GM18868 (cell line): ENCODE measurements at regions not wholly inside any gene's neighbourhood (a gene's known extent, or its start where the extent isn't known, plus 50 kb on each side); places are given as distances from the start of the nearest gene placed in this dataset.
A peak's percentile ranks its signal among the peaks of the same experiment; 100 is the strongest.
"Not testable (repeated sequence)": the region's sequence is repeated elsewhere in the genome, so short reads cannot be mapped to it uniquely, and the experiment has no call there.

Experiments used
- ATAC-seq: cut with Tn5 transposase; IDR thresholded peaks from one replicate; pipeline ENCODE4 v1.9.1; 2021; ENCODE audit warnings: mild to moderate bottlenecking, moderate library complexity; ENCODE audit not compliant: unreplicated experiment

DNA sequence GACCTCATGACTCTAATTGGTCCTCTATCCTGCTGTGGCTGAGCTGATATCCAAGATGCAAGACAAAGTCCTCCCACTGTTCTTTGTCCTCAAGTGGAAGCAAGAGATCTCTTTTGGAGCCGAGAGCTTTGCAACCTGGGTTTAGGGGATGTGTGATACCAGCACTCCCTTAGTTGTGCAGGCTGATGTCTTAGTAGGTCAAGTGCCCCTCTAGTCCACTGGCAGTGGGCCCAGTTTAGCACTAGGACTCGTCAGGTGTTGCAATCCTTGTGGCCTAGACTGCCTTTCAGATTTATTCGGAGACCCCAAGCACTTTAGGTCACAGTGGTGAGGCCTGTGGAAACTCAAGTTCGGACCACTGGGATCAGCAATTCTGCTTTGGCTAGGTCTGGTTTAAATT lies 64.0 kb downstream of the GPRASP3 start:
- ATAC-seq = no peak

DNA sequence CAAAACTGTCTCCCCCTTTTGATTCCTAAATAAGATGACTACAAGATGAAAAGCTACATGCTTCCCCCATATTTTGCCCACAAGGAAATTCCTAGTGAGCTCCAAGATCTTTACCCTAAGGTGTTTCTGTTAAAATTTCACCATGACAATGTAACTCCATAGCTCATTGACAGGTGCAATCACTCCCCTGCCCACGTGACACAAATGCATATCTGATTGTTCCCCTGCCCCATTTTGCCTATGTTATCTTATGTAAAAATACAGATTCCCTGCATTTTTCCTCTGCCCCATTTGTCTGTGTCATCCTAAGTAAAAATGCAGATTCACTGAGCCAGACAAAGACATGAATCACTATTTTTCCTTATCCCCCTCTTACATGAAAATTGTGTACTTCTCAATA lies 66.7 kb downstream of the GPRASP3 start:
- ATAC-seq = no peak

DNA sequence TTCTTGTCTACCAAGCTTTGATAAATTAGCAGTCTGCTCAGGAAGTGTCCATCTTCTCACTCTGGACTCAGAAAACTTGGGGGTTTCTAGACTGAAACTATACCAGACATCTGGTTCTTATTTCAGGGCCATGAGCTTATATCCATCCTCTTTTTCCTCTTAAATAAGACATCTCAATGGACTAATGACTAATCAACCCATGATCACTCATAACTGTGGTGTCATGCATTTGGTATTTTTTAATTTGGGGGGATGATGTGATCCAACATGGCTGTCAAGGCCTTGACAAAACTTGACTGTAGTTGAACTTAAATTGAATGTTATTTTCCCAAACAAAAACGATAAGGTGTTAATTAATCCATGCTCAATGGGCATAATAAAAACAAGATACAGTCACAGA lies 87.8 kb downstream of the GPRASP3 start:
- ATAC-seq = no peak

DNA sequence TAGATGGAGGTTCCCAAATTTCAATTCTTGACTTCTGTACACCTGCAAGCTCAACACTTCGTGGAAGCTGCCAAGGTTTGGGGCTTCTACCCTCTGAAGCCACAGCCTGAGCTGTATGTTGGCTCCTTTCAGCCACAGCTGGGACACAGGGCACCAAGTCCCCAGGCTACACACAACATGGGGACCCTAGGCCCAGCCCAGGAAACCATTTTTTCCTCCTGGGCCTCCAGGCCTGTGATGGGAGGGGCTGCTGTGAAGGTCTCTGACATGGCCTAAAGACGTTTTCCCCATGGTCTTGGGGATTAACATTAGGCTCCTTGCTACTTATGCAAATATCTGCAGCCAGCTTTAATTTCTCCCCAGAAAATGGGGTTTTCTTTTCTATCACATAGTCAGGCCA lies 97.7 kb downstream of the GPRASP3 start:
- ATAC-seq = not testable (repeated sequence)

DNA sequence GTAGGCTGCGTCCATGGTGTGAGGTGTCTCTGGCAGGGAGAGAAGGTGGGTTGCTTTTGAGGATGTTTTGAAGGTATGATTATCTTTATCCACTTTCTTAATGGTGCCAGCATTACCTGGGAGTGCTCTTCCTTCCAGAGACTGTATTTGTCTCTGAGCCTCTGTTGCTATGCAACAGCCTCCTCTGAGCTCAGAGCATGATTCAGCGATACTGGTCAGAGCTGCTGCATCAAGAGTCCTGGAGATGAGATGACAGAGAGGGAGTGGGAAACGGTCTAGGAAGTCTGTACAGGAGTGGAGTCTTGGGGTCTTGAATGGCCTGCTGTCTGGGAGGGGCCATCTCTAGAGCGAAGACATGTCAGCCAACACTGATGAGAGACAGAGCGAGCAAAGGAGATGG lies 104.4 kb upstream of the RAB40AL start:
- ATAC-seq = no peak

DNA sequence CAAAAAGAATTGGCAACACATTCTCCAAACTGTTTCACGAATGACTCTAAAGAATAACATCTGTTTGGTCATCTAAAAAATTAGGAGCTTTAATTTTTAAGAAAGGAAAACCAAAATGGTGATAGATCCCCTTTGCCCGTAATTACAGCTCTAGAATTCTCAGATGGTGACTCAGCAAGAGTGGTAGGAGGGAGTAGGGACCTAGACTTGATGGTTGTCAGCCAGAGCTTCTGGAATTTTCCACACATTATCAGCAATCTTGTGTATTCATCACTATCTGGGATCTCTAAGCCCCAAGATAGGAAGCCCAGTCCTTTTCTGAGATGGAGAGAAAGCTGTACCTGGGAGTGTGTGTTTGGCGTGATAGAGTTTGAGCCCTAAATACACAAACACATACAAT lies 103.9 kb upstream of the RAB40AL start:
- no peak for ATAC-seq

DNA sequence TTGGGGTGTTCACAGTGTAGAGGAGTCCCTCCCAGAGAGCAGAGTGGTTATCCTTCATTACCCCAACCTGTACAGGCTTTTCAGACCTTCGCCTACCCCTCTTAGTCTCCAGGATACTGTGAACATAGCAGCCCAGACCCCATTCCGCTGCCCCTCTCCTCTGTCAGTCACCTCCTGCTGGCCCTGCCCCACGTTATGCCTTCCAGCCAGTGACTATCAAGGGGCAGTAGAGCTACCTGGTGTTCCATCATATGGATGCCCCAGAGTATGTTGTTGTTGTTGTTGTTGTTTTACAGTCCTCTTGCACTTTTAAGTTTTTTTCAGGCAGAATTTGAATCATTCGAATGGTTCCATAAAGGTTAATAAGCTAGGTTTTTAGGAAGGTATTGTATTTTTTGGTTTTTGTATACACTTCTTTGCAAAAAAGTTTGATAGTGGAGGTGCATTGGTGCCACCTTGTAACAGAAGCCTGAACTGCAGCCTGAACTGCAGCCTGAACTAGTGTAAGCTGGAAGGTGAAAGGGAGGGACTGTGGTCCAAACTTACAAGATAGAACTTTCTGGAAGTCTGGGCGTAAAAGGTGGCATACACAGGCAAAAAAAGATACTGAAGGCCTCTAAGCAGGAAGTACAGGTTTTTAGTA lies 101.4 kb upstream of the RAB40AL start:
- ATAC-seq = peak; percentile 52

DNA sequence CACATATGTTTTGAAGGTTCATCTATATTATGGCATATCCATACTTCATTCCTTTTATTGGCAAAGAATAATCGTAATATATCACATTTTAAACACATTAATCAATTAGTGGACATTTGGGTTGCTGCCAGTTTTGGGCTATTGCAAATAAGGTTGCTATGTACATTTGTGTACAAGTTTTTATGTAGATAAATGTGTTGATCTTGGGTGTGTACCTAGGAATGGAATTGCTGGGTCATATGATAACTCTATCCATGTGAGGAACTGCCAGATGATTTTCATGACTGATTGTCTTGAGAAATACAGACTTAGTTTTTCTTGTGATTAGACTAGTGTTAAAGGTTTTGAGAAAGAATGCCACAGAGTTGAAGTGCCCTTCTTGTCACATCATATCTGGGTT lies 99.2 kb upstream of the RAB40AL start:
- ATAC-seq = no peak

DNA sequence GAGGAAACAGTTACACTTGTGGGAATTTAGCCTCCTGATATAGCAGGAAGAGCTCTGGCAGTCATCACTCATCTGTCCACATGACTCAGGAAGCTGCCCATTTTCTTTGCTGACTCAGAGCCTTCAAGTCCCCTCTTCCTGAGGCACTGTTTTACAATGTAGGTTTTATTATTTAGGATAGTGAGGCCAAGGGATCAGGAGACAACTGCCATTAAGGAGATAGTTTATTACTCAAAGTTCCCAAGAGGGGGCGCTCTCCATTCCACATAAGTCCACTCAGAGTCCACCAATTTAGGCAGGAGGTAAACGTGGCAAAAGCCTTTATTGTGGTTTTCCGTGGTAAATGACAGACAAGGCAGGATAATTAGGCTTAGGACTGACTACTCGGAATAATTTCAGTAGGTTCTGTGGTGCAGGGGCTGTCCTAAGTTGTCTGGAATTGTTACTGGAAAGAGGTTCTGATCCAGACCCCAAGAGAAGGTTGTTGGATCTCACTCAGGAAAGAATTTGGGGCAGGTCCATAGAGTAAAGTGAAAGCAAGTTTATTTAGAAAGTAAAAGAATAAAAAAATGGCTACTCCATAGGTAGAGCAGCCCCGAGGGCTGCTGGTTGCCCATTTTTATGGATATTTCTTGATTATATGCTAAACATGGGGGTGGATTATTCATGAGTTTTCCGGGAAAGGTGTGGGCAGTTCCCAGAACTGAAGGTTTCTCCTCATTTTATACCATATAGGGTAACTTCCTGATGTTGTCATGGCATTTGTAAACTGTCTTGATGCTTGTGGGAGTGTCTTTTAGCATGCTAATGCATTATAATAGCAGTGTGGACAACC lies 96.0 kb upstream of the RAB40AL start:
- ATAC-seq = no peak

DNA sequence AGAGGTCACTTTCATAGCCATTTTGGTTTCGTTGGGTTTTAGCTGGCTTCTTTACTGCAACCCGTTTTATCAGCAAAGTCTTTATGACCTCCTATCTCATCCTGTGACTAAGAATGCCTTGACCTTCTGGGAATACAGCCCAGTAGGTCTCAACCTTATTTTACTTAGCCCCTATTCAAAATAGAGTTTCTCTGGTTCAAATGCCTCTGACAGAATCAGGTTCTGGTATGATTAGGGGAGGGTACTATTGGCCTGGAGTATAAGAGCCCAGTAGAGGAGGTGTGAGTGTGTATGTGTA lies 95.4 kb upstream of the RAB40AL start:
- no peak for ATAC-seq

DNA sequence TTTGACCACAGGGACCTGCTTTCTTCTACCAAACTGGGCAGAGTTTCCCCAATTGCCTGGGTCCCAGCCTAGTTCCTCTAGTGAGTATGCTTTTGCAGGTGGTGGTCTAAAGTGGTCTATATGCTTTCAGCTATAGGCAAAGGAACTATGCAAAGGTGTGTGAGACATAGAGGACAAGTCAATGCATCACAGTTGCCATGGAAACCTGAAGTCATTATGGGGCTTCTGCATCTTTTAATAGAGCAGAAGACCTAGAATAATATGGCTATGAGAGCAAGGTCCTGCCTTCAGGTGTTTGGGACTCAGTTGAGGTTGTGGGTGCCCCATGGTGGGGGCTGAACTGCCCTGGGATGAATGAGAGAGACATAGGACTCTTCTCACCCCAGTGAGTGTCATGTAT lies 92.1 kb upstream of the RAB40AL start:
- no peak for ATAC-seq

DNA sequence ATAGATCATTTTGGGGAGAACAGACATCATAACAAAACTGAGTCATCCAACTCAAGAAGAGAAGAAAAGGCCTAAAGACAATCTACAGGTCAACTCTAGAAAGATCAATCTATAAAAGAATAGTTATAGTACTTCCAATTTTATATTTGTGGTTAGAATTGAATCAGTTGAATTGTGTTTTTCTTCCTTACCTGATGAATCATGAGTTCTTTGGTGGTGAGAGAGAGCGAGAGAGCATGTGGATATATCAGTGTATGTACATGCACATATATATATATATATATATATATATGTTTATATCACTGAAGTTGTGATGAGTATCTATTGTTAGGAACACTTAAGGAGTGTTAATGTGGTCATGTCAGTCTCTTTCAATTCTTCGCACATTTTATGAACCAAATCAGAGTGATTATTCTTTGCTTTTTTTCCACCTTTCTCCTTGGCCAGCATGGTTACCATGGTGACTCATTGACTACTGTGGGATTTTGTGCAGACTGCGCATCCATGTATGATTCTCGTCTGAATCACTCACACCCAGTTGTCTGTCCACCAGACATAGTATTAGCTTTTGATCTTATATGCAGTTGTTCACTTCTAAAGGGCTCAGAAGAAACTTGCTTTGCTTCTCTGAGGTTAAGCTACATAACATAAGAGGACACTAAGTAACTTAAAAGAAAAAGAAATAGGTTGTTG lies 90.4 kb upstream of the RAB40AL start:
- no peak for ATAC-seq

DNA sequence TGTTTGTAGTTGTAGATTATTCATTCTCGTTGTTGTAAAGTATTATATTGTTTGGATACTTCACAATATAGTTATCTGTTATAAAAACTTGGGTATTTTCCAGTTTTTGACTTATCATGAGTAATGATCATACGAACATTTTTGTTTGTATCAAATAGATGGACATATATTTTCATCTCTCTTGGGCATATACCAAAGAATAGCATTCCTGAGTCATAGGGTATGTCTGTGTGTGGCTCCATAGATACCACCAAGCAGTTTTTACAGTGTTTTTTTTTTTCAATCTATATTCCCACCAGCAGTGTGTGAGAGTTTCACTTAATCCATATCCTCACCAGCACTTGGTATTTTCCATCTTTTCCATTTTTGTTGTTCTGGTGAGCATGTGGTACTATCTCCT lies 89.7 kb upstream of the RAB40AL start:
- ATAC-seq = no peak

DNA sequence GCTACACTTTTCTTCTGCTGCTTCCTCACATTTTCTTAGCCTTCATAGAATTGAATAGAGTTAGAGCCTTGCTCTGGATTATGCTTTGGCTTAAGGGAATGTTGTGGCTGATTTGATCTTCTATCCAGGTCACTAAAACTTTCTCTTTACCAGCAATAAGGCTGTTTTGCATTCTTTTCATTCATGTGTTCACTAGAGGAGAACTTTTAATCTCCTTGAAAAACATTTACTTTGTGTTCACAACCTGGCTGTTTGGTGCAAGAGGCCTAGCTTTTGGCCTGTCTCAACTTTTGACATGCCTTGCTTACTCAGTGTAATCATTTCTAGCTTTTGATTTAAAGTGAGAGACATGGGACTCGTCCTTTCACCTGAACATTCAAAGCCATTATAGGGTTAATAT lies 87.7 kb upstream of the RAB40AL start:
- no peak for ATAC-seq

DNA sequence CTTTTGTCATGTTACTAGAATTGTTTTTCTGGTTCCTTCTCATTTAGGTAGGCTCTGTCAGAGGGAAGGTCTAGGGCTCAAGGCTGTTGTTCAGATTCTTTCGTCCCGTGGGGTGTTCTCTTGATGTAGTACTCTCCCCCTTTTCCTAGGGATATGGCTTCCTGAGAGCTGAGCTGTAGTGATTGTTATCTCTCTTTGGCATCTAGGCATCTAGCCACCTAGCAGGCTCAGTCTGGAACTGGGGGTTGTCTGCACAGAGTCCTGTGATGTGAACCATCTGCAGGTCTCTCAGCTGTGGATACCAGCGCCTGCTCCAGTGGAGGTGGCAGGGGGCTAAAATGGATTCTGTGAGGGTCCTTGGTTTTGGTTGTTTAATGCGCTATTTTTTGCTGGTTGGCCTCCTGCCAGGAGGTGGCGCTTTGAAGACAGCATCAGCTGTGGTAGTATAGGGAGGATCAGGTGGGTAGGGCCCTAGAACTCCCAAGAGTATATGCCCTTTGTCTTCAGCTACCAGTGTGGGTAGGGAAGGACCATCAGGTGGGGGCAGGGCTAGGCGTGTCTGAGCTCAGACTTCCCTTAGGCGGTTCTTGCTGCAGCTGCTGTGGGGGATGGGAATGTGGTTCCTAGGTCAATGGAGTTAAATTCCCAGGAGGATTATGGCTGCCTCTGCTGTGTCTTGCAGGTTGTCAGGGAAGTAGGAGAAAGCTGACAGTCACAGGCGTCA lies 78.1 kb upstream of the RAB40AL start:
- ATAC-seq = not testable (repeated sequence)

DNA sequence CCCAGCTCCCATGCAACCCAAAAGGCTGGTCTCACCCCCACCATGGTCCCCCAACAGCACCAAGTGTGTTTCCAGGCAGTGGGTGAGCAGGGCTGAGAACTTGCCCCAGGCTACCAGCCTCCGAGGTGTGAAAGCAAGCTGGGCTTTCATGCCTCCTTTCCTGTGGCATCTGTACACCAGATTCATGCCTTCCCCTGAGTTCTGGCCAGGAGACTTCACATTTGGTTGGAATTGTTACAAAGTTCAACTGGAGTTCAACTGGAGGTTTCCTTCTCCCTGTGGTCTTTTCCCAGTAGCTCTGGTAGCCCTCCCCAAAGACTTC lies 77.6 kb upstream of the RAB40AL start:
- no peak for ATAC-seq

DNA sequence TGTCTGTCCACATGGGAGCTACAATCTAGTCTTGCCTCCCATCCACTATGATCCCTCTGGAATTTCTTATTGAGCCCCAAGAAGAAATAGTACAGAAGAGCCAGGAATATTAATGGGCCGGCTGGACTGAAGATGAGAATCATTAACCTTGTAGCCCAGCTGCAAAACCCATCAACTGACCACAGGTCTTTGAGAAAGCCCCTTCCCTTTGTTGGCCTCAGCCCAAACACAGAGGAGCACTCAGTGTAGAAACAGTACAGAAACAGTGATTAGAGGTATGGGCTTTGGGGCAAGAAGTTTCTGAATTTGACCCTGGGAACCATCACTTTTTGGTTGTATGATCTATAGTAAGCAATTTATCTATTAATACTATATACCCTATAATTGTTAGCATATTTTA lies 76.8 kb upstream of the RAB40AL start:
- ATAC-seq = no peak

DNA sequence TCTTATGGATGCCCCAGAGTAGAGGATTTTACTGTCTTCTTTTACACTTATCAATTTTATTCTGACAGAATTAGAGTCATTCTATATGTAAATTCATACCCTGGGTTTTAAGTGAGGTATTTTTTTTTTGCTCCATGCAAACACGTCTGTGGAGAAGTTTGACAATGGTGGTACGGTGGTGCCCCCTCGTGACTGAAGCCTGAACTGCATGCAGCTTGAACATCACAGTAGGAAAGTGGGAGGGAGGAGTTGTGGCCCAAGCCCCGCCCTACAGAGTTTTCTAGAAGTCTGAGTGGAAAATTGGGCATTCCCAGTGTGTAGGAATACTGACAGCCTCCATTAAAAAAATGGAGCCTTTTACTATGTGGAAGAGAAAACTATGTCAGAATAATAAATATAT lies 73.3 kb upstream of the RAB40AL start:
- peak; percentile 100 for ATAC-seq

DNA sequence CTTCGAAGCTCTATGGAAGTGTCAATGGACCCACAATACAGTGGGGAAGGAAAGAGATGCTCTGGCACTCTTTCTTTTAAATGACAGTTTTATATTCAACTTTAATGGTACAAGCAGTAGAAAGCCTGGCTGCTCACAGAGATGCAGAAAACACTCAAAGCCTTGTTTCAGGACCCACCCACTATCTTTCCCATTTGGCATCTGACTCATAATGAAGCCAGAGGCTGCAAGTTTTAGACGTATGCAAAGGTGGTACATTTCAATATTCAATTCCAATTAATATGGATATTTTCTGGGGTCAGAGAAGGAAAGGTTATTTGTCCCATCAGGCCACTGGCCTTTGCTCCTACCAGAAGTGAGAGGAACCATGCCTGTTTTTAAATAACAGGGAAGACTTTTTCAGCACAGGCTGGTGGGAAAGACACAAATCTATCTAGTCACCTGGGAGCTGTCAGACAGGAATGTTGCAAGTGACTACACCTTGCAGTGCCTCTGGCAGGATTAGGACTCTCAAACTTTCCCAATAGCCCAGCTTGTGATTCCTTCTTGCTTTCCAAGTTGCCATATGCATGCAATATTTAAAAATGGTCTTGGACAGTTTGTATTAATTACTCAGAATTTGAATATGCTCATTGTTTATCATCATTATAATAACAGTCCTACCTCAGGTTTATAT lies 70.0 kb upstream of the RAB40AL start:
- ATAC-seq = no peak

DNA sequence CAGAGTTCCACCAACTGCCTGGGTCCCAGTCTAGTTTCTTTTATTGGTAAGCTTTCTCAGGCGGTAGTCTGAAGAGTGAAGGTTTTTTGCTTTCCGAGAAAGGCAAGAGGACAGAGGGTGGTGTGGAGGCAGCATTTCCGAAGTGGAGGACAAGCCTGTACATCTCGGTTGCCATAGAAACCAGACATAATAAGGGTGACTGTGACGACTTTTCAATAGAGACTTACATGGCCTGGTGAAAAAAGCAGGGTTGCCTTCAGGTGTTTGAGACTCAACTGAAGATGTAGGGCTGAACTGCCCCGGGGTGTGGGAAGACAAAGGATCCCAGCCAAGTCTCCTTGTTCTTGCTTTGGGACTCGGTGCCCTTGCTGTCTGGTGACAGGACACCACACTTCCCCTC lies 53.6 kb upstream of the RAB40AL start:
- no peak for ATAC-seq
